Activated CD4-positive, alpha-beta T cell treated with anti-CD3 and anti-CD28 coated beads, Interleukin-2, Interleukin-6, amounts not matched to agents 100 ng/mL and 50 ng/mL, durations not matched to agents 16 hours and 8 hours (primary cell): ENCODE measurements at regions not wholly inside any gene's neighbourhood (a gene's known extent, or its start where the extent isn't known, plus 50 kb on each side); places are given as distances from the start of the nearest gene placed in this dataset.

Experiments
- DNase-seq: peaks from one replicate; pipeline ENCODE4 v3.0.0-alpha.2; 2020

GRCh38 chr14:94717808-94718207, 52.1 kb downstream of the GSC start:
- no peak for DNase-seq

GRCh38 chr14:94716976-94717375, 52.9 kb downstream of the GSC start:
- no peak for DNase-seq

- DNase-seq, result no peak
These were observed 56.8 kb downstream of the GSC start for GRCh38 chr14:94713115-94713514.

GRCh38 chr14:94710731-94711130, 59.2 kb downstream of the GSC start:
- no peak for DNase-seq

- DNase-seq, result no peak
These were observed 62.4 kb downstream of the GSC start for GRCh38 chr14:94707494-94707893.

- DNase-seq, result no peak
These were observed 63.8 kb downstream of the GSC start for GRCh38 chr14:94706133-94706532.

- DNase-seq, result no peak
These were observed 67.3 kb downstream of the GSC start for GRCh38 chr14:94702629-94703028.

- DNase-seq, result no peak
These were observed 68.0 kb downstream of the GSC start for GRCh38 chr14:94701861-94702370.

GRCh38 chr14:94700336-94700735, 69.6 kb downstream of the GSC start:
- DNase-seq, result no peak

- no peak for DNase-seq
These were observed 70.1 kb downstream of the GSC start for GRCh38 chr14:94699831-94700230.

- no peak for DNase-seq
These were observed 71.9 kb downstream of the GSC start for GRCh38 chr14:94697773-94698556.

GRCh38 chr14:94696518-94696917, 73.4 kb downstream of the GSC start:
- DNase-seq, result no peak

GRCh38 chr14:94695231-94695630, 74.7 kb downstream of the GSC start:
- DNase-seq, result no peak

GRCh38 chr14:94691660-94692034, 78.3 kb downstream of the GSC start:
- DNase-seq, result no peak

- DNase-seq, result no peak
These were observed 78.8 kb downstream of the GSC start for GRCh38 chr14:94690896-94691659.

- no peak for DNase-seq
These were observed 78.3 kb downstream of the SERPINA3 start for GRCh38 chr14:94690486-94690885.

GRCh38 chr14:94689985-94690400, 77.8 kb downstream of the SERPINA3 start:
- DNase-seq, result no peak

GRCh38 chr14:94689218-94689984, 77.2 kb downstream of the SERPINA3 start:
- peak; percentile 65 for DNase-seq

GRCh38 chr14:94686511-94687160, 74.4 kb downstream of the SERPINA3 start:
- DNase-seq, result no peak

GRCh38 chr14:94685681-94686485, 73.7 kb downstream of the SERPINA3 start:
- DNase-seq, result no peak

GRCh38 chr14:94685166-94685581, 73.0 kb downstream of the SERPINA3 start:
- DNase-seq, result no peak

- no peak for DNase-seq
These were observed 70.5 kb downstream of the SERPINA3 start for GRCh38 chr14:94682736-94683135.
